OCI-LY7 (cell line): ENCODE measurements at regions not wholly inside any gene's neighbourhood (a gene's known extent, or its start where the extent isn't known, plus 50 kb on each side); places are given as distances from the start of the nearest gene placed in this dataset.

Experiments used
- BruUV-seq: library from RNA; stranded (reverse); fragments of 400-500 nt; replicated peaks from 2 replicates; lab custom pipeline; 2021; lab: Mats Ljungman, UMichigan
- CTCF ChIA-PET: fragments of 300-600 bp; sonication (Branson Sonifier 250); formaldehyde crosslinking; loops from one replicate; lab custom pipeline; 2022; ENCODE audit warnings: antibody characterized with exemption; ENCODE audit not compliant: unreplicated experiment; lab: Charles Lee
- POLR2A ChIA-PET: fragments of 300-600 bp; sonication (Branson Sonifier 250); formaldehyde crosslinking; loops from one replicate; lab custom pipeline; 2022; ENCODE audit warnings: antibody characterized with exemption; lab: Charles Lee
- DNase-seq: peaks from one replicate; pipeline ENCODE4 v3.0.0-alpha.2; 2015; ENCODE audit warnings: low spot score
- H2AFZ ChIP-seq: fragments of 200-600 bp; sonication (generic), shearing (Covaris generic); 2 replicates; pipeline ENCODE4 v1.6.1; 2014; ENCODE audit warnings: mild to moderate bottlenecking, antibody characterized with exemption, low read length, moderate library complexity
- H3K27ac ChIP-seq: fragments of 200-600 bp; sonication (generic); 2 replicates; pipeline ENCODE4 v1.5.1; 2014; ENCODE audit warnings: mixed run types, low read depth, mild to moderate bottlenecking, moderate library complexity, low read length, inconsistent platforms; ENCODE audit not compliant: poor library complexity, severe bottlenecking
- H3K36me3 ChIP-seq: fragments of 200-600 bp; sonication (generic); 2 replicates; pipeline ENCODE4 v1.6.1; 2014; ENCODE audit warnings: mild to moderate bottlenecking, antibody characterized with exemption, low read length, moderate library complexity, mixed read lengths; ENCODE audit not compliant: insufficient read depth
- H3K4me1 ChIP-seq: fragments of 200-600 bp; sonication (generic); 2 replicates; pipeline ENCODE4 v1.5.1; 2014; ENCODE audit warnings: mild to moderate bottlenecking, low read length; ENCODE audit not compliant: insufficient read depth, poor library complexity, severe bottlenecking
- H3K4me2 ChIP-seq: fragments of 200-600 bp; sonication (generic); 2 replicates; pipeline ENCODE4 v1.6.1; 2014; ENCODE audit warnings: mild to moderate bottlenecking, low read length
- H3K4me3 ChIP-seq: fragments of 200-600 bp; sonication (generic); 2 replicates; pipeline ENCODE4 v1.5.1; 2014; ENCODE audit warnings: mild to moderate bottlenecking, low read depth, low read length; ENCODE audit not compliant: poor library complexity, severe bottlenecking
- H3K79me2 ChIP-seq: fragments of 200-600 bp; sonication (generic); 2 replicates; pipeline ENCODE4 v1.6.1; 2016; ENCODE audit warnings: low read depth, mild to moderate bottlenecking, low read length, moderate library complexity, mixed read lengths; ENCODE audit not compliant: insufficient read depth
- H3K9me2 ChIP-seq: fragments of 200-600 bp; sonication (generic); 2 replicates; pipeline ENCODE4 v1.6.1; 2016; ENCODE audit warnings: mild to moderate bottlenecking, low read length, mixed read lengths; ENCODE audit not compliant: insufficient read depth
- H3K9me3 ChIP-seq: fragments of 200-600 bp; sonication (generic); 2 replicates; pipeline ENCODE4 v1.6.1; 2014; ENCODE audit warnings: mild to moderate bottlenecking, mixed run types, low read length, mixed read lengths
- H4K20me1 ChIP-seq: fragments of 200-600 bp; sonication (generic); 2 replicates; pipeline ENCODE4 v1.6.1; 2014; ENCODE audit warnings: mild to moderate bottlenecking, antibody characterized with exemption, low read length, moderate library complexity, mixed read lengths; ENCODE audit not compliant: insufficient read depth
- CTCF ChIP-seq: fragments of 200-600 bp; sonication (generic); conservative IDR thresholded peaks from 2 replicates; pipeline ENCODE4 v1.5.1; 2014; ENCODE audit warnings: mild to moderate bottlenecking, antibody characterized with exemption, low read length, moderate library complexity, mixed read lengths
- EZH2phosphoT487 ChIP-seq: fragments of 200-600 bp; sonication (generic); IDR thresholded peaks from 2 replicates; pipeline ENCODE4 v1.6.1; 2018; ENCODE audit warnings: low read depth, borderline replicate concordance, mild to moderate bottlenecking, mixed run types, antibody characterized with exemption, low read length, moderate library complexity, mixed read lengths
- intact Hi-C: fragments of 100-400 bp; cut with micrococcal nuclease; formaldehyde crosslinking; loops from one replicate; pipeline ENCODE4 v1.10.0; 2022; ENCODE audit not compliant: unreplicated experiment

DNA sequence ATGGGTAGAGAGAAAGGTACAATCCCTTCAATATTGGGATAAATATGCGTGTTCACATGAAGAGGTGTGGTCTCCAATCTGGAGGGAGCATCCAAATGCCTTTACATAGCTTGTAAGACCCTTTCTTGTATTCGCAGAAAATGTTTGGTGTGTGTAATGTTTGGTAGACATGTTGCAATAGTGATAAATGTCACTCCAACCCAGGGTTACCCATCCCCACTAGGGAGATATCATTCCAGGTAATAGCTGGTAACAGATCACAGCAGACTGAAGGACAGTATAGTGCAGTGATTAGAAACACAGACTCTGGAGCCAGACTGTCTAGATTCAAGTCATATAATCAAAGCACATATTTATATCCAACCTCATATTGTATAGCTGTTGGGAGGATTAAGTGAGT lies 733.6 kb upstream of the TBX3 start:
- Histone ChIP-seq H3K4me3 (no peak overlapping the region), H3K9me3 (no peaks in the 10 kb centered on the region), H3K36me3 (no peaks in the 10 kb centered on the region), H3K9me2 (no peaks in the 10 kb centered on the region), H3K27ac (no peak overlapping the region), H3K79me2 (no peaks in the 10 kb centered on the region), H3K4me2 (no peak overlapping the region), H3K4me1 (no peaks in the 10 kb centered on the region), H2AFZ (no peak overlapping the region), H4K20me1 (no peaks in the 10 kb centered on the region)
- DNase-seq = no peak
- BruUV-seq = no TSS peak
- ChIA-PET POLR2A (no interaction called here), CTCF (no interaction called here)
- intact Hi-C loops = no loop called here
- TF ChIP-seq CTCF (no peak), EZH2phosphoT487 (no peak)

DNA sequence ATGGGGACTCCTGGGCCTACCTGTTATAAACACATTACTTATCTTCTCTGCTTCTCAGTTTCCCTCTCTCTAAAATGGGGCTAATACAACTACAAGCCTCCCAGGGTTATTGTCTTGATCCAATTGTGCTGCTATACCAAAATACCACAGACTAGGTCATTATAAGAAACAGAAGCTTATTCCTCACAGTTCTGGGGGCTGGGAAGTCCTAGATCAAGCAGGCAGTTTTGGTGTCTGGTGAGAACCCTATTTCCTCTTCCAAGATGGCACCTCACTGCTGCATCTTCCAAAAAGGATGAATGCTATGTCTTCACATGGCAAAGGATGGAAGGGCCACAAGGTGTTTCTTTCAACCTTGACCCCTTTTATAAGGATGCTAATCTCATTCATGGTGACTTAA lies 732.9 kb upstream of the TBX3 start:
- CTCF ChIA-PET = no interaction called here
- H4K20me1 ChIP-seq = no peaks in the 10 kb centered on the region
- no peaks in the 10 kb centered on the region for H3K36me3 ChIP-seq
- H3K4me1 ChIP-seq = no peaks in the 10 kb centered on the region
- intact Hi-C loops = no loop called here
- no peak overlapping the region for H3K27ac ChIP-seq
- no peak overlapping the region for H3K4me3 ChIP-seq
- TF ChIP-seq EZH2phosphoT487 (no peak), CTCF (no peak)
- POLR2A ChIA-PET = no interaction called here
- no peak overlapping the region for H2AFZ ChIP-seq
- H3K9me3 ChIP-seq = no peaks in the 10 kb centered on the region
- BruUV-seq = no TSS peak
- no peaks in the 10 kb centered on the region for H3K79me2 ChIP-seq
- DNase-seq = no peak
- H3K9me2 ChIP-seq = no peaks in the 10 kb centered on the region
- H3K4me2 ChIP-seq = no peak overlapping the region

- no TSS peak for BruUV-seq
- POLR2A ChIA-PET = no interaction called here
- no peaks in the 10 kb centered on the region for H3K4me1 ChIP-seq
- no peaks in the 10 kb centered on the region for H3K36me3 ChIP-seq
- no peak overlapping the region for H3K27ac ChIP-seq
- CTCF ChIA-PET = no interaction called here
- intact Hi-C loops = no loop called here
- no peaks in the 10 kb centered on the region for H3K9me3 ChIP-seq
- no peak overlapping the region for H3K4me2 ChIP-seq
- no peak for DNase-seq
- TF ChIP-seq EZH2phosphoT487 = no peak
- no peak for TF ChIP-seq CTCF
- H3K4me3 ChIP-seq = no peak overlapping the region
- no peaks in the 10 kb centered on the region for H3K79me2 ChIP-seq
- H3K9me2 ChIP-seq = no peaks in the 10 kb centered on the region
- H2AFZ ChIP-seq = no peak overlapping the region
- no peaks in the 10 kb centered on the region for H4K20me1 ChIP-seq
Observed at GRCh38 chr12:115413626-115414025, 729.7 kb upstream of the TBX3 start.
